ENCODE measurements at regions not wholly inside any gene's neighbourhood (a gene's known extent, or its start where the extent isn't known, plus 50 kb on each side); places are given as distances from the start of the nearest gene placed in this dataset.

DNA sequence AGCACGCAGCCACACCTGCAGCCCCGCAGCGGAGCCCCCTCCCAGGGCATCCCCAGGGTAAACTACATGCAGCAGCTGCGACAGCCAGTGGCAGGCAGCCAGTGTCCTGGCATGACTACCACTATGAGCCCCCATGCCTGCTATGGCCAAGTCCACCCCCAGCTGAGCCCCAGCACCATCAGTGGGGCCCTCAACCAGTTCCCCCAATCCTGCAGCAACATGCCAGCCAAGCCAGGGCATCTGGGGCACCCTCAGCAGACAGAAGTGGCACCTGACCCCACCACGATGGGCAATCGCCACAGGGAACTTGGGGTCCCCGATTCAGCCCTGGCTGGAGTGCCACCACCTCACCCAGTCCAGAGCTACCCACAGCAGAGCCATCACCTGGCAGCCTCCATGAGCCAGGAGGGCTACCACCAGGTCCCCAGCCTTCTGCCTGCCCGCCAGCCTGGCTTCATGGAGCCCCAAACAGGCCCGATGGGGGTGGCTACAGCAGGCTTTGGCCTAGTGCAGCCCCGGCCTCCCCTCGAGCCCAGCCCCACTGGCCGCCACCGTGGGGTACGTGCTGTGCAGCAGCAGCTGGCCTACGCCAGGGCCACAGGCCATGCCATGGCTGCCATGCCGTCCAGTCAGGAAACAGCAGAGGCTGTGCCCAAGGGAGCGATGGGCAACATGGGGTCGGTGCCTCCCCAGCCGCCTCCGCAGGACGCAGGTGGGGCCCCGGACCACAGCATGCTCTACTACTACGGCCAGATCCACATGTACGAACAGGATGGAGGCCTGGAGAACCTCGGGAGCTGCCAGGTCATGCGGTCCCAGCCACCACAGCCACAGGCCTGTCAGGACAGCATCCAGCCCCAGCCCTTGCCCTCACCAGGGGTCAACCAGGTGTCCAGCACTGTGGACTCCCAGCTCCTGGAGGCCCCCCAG is 254.1 kb downstream of the GLI2 start:
- no peak overlapping the region for H3K4me3 ChIP-seq (ENCODE audit: low read depth, low read length)
- H3K36me3 ChIP-seq (ENCODE audit: control insufficient read depth, insufficient read depth, low read length), result peaks cover under 1% of the 10 kb centered on the region
- H3K27me3 ChIP-seq (ENCODE audit: control insufficient read depth, insufficient read depth, low read length), result no peaks in the 10 kb centered on the region
- DNase-seq (ENCODE audit: low read depth), result no peak
- TF ChIP-seq, protein P1, sequence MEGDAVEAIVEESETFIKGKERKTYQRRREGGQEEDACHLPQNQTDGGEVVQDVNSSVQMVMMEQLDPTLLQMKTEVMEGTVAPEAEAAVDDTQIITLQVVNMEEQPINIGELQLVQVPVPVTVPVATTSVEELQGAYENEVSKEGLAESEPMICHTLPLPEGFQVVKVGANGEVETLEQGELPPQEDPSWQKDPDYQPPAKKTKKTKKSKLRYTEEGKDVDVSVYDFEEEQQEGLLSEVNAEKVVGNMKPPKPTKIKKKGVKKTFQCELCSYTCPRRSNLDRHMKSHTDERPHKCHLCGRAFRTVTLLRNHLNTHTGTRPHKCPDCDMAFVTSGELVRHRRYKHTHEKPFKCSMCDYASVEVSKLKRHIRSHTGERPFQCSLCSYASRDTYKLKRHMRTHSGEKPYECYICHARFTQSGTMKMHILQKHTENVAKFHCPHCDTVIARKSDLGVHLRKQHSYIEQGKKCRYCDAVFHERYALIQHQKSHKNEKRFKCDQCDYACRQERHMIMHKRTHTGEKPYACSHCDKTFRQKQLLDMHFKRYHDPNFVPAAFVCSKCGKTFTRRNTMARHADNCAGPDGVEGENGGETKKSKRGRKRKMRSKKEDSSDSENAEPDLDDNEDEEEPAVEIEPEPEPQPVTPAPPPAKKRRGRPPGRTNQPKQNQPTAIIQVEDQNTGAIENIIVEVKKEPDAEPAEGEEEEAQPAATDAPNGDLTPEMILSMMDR (IDR thresholded peaks at IDR 0.05; ENCODE audit: insufficient read depth, low read length, poor library complexity, severe bottlenecking), result no peak

DNA sequence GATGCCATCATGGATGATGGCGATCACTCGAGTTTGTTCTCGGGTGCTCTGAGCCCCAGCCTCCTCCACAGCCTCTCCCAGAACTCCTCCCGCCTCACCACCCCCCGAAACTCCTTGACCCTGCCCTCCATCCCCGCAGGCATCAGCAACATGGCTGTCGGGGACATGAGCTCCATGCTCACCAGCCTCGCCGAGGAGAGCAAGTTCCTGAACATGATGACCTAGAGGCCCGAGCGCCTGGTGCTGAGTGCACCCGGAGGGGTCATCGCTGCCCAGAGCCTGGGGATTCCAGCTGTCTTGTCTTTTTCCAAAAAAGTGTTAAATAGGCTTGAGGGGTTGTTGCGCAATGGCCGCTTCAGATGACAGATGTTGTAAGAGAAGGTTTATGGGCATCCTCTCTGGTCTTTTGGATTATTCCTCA is 254.8 kb downstream of the GLI2 start:
- Histone ChIP-seq H3K27me3 (ENCODE audit: control insufficient read depth, insufficient read depth, low read length) (no peaks in the 10 kb centered on the region), H3K36me3 (ENCODE audit: control insufficient read depth, insufficient read depth, low read length) (no peaks in the 10 kb centered on the region), H3K4me3 (ENCODE audit: low read depth, low read length) (no peak overlapping the region)
- TF ChIP-seq, protein P1 (IDR thresholded peaks at IDR 0.05; ENCODE audit: insufficient read depth, low read length, poor library complexity, severe bottlenecking), result no peak
- no peak for DNase-seq (ENCODE audit: low read depth)

DNA sequence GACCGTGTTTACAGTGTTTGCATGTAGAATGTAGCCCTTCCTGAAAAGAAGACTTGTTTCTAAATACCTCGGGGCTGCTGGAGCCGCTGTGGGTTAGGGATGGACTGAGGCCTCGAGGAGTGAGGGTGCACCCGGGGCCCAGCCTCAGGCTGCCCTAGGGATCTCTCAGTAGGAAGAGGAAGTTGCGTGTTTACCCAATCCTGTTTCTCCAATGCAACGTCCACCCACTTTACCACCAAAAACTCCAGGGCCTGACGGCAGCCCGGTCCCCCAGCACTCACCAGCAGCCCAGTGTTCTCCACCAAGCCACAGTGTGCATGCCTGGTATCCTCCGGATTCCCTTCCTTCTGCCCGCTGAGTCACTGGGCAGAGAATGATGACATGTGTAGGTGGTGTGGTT is 255.8 kb downstream of the GLI2 start:
- no peaks in the 10 kb centered on the region for H3K27me3 ChIP-seq (ENCODE audit: control insufficient read depth, insufficient read depth, low read length)
- DNase-seq (ENCODE audit: low read depth), result no peak
- TF ChIP-seq, protein P1 (IDR thresholded peaks at IDR 0.05; ENCODE audit: insufficient read depth, low read length, poor library complexity, severe bottlenecking), result no peak
- no peaks in the 10 kb centered on the region for H3K36me3 ChIP-seq (ENCODE audit: control insufficient read depth, insufficient read depth, low read length)
- H3K4me3 ChIP-seq (ENCODE audit: low read depth, low read length), result no peak overlapping the region

DNA sequence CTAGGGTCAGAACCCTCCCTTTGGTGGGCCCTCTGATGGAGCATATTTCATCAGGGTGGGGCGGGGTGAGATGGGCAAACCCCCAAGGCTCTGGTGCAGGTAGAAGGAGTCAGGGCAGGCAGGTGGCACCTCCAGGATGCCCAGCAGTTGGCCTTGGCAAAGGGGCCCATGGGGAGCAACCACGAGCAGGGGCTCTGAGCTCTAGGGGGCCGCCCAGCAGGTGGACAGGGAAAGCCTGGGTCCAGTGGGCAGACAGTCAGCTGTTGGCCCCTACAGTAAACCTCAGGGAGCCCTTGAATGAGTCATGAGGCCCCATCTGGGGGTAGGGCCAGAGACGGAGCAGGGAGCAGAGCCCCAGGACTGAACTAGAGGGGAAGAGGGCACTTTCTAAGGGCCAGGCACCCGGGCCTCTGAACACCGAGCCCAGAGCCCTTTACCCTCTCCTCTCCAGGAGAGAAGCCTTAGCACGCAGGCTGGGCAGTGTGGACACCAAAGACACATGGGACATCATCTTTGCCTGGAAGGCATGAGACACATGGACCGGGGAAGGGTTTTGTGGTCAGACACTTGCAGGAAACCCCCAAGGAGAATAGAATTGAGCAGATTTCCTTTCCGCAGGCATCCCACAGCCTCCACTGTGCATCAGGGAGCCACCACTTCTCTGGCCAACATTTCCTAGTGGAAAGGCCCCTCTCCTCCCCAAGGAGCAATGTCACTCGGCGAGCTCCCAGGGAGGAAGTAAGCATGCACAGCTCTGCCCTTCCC is 257.3 kb downstream of the GLI2 start:
- DNase-seq (ENCODE audit: low read depth), result no peak
- TF ChIP-seq, protein P1 (IDR thresholded peaks at IDR 0.05; ENCODE audit: insufficient read depth, low read length, poor library complexity, severe bottlenecking), result no peak
- Histone ChIP-seq H3K4me3 (ENCODE audit: low read depth, low read length) (no peak overlapping the region), H3K36me3 (ENCODE audit: control insufficient read depth, insufficient read depth, low read length) (no peaks in the 10 kb centered on the region), H3K27me3 (ENCODE audit: control insufficient read depth, insufficient read depth, low read length) (no peaks in the 10 kb centered on the region)

DNA sequence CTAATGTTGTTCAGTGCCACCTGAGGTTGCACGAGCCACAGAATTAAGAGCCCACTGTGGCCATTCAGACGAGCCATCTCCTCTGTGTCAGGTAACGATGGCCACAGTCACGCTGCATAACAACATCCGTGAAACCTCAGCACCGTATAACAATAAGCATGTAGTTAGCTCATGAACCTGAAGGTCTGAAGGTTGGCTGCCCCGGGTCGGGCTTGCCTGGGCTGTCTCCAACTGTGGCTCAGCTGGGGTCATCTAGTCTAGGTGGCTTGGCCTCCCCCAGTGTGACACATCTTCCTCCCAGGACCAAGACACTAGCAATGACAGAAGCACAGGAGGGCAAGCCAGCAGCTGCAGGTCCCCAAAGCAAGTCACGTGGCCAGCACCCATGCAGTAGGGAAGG is 258.0 kb downstream of the GLI2 start:
- no peaks in the 10 kb centered on the region for H3K27me3 ChIP-seq (ENCODE audit: control insufficient read depth, insufficient read depth, low read length)
- TF ChIP-seq, protein P1 (IDR thresholded peaks at IDR 0.05; ENCODE audit: insufficient read depth, low read length, poor library complexity, severe bottlenecking), result no peak
- H3K36me3 ChIP-seq (ENCODE audit: control insufficient read depth, insufficient read depth, low read length), result no peaks in the 10 kb centered on the region
- DNase-seq (ENCODE audit: low read depth), result no peak
- H3K4me3 ChIP-seq (ENCODE audit: low read depth, low read length), result no peak overlapping the region

Data from kidney epithelial cell (primary cell).